Activated CD4-positive, alpha-beta memory T cell treated with anti-CD3 and anti-CD28 coated beads for 36 hours (primary cell): ENCODE measurements at regions not wholly inside any gene's neighbourhood (a gene's known extent, or its start where the extent isn't known, plus 50 kb on each side); places are given as distances from the start of the nearest gene placed in this dataset.

Experiments
- CTCF ChIA-PET: fragments of 350-600 bp; sonication (Branson Sonifier 250); formaldehyde crosslinking; loops from one replicate; lab custom pipeline; 2021; ENCODE audit warnings: antibody characterized with exemption, inconsistent platforms; lab: Charles Lee
- POLR2A ChIA-PET: fragments of 350-600 bp; sonication (Branson Sonifier 250); formaldehyde crosslinking; loops from one replicate; lab custom pipeline; 2021; ENCODE audit warnings: antibody characterized with exemption; lab: Charles Lee
- DNase-seq: peaks from one replicate; pipeline ENCODE4 v3.0.0-alpha.2; 2020
- H3K27ac Mint-ChIP-seq: one replicate; pipeline ENCODE4 v1.8.0; 2021; ENCODE audit warnings: mixed read lengths
- H3K27me3 Mint-ChIP-seq: one replicate; pipeline ENCODE4 v1.8.0; 2021; ENCODE audit warnings: mixed read lengths
- H3K36me3 Mint-ChIP-seq: one replicate; pipeline ENCODE4 v1.8.0; 2021; ENCODE audit warnings: mixed read lengths
- H3K4me1 Mint-ChIP-seq: one replicate; pipeline ENCODE4 v1.8.0; 2021; ENCODE audit warnings: low read depth, mixed read lengths
- H3K4me3 Mint-ChIP-seq: one replicate; pipeline ENCODE4 v1.8.0; 2021; ENCODE audit warnings: mild to moderate bottlenecking, mixed read lengths
- H3K9me3 Mint-ChIP-seq: one replicate; pipeline ENCODE4 v1.8.0; 2021; ENCODE audit warnings: mixed read lengths
- intact Hi-C: fragments of 100-400 bp; cut with micrococcal nuclease; formaldehyde crosslinking; loops from one replicate; pipeline ENCODE4 v1.15.1; 2023

DNA sequence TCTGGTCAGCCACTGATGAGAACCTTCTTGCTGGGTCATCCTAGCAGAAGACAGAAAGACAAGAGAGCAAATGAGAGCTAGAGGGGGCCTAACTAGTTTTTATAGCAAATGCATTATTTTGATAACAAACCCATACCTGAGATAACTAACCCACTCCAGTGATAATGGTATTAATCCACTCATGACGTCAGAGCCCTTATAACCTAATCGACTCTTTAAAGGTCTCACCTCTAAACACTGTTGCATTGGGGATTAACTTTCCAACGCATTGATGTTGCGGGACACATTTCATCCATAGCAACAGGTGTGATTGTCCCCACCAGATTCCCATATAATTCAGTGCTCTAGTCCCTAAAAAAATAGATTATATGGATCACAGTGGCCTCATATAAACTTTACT lies 312.1 kb downstream of the HTR1B start:
- DNase-seq: no peak
- Mint-ChIP-seq H3K27ac (no peak overlapping the region), H3K9me3 (peaks cover 2% of the 10 kb centered on the region), H3K4me3 (no peak overlapping the region), H3K36me3 (no peaks in the 10 kb centered on the region), H3K27me3 (no peaks in the 10 kb centered on the region), H3K4me1 (no peaks in the 10 kb centered on the region)
- CTCF ChIA-PET: no interaction called here
- POLR2A ChIA-PET: no interaction called here
- intact Hi-C loops: no loop called here

DNA sequence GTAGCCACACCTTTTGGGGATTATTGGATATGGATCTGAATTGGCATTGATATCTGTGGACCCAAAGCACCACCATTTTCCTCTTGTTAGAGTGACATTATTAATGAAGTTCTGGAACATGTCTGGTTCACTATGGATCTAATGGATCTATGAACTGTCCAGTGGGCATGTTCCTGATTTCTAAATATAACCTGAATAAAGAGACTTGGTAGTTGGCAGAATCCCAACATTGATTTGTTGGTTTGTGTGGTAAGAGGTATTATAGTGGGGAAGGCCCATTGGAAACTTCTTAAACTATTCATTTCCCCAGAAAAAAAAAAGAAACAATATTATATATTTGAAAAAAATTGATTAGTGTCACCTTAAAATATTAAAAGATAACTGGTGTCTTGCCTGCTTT lies 312.6 kb downstream of the HTR1B start:
- Mint-ChIP-seq H3K9me3 (peaks cover 2% of the 10 kb centered on the region), H3K4me1 (no peaks in the 10 kb centered on the region), H3K27me3 (no peaks in the 10 kb centered on the region), H3K27ac (no peak overlapping the region), H3K36me3 (no peaks in the 10 kb centered on the region), H3K4me3 (no peak overlapping the region)
- CTCF ChIA-PET: no interaction called here
- POLR2A ChIA-PET: no interaction called here
- DNase-seq: no peak
- intact Hi-C loops: no loop called here

DNA sequence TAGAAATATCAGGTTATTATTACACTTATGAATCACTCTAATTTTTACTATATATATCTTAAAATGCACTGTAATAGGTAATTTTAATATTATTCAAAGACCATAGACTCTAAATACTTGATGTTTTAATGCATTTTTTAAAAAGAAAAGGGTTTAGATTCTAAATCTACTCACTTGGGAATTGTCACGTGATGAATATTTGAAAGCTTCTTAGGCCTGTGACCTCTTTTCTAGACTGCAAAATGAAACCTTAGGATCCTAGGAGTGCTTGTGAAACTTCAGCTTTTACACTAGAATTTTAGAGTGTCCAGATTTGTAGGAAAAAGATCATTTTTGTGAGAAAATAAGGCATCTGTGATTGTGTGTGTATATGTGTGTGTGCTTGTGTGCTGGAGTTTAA lies 318.0 kb downstream of the HTR1B start:
- POLR2A ChIA-PET: no interaction called here
- no peak overlapping the region for H3K27ac Mint-ChIP-seq
- DNase-seq: no peak
- intact Hi-C loops: no loop called here
- H3K9me3 Mint-ChIP-seq: peaks cover 2% of the 10 kb centered on the region
- H3K36me3 Mint-ChIP-seq: no peaks in the 10 kb centered on the region
- no peaks in the 10 kb centered on the region for H3K4me1 Mint-ChIP-seq
- H3K27me3 Mint-ChIP-seq: no peaks in the 10 kb centered on the region
- CTCF ChIA-PET: no interaction called here
- no peak overlapping the region for H3K4me3 Mint-ChIP-seq

DNA sequence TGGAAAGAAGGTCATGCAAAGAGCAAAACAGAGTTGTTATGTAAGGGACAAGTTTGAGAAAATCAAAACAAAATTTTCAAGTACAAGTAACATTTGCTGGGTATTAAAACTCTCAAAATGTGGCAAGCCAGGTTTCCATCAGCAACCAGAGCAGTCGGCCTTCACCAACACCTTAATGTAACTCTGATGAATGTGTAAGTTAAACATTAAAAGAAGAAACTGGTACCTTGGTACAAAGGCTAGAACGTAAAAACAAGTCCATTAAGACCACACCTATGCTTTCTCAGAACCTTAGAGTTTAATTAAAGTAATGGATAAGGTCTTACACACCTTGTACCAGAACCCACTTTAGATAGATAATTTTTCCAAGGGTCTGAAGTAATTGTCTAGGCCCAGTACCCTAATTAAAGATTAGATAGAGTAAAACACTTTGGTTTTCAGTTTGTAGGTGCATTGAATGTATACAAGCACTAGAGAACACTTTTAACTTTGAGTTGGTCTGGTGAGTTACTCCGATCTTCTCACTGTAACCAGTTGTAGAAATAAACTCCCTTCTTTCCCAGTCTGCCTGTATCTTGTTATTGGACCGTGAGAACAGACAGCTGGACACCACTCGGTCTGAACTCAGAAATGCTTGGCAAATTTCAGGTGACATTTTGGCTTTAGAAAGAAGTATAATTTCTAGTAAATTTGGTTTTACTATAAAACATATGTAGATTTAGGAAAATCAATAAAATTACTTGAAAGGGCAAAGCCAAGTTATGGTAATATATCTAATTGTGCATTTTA lies 319.4 kb downstream of the HTR1B start:
- no peaks in the 10 kb centered on the region for H3K27me3 Mint-ChIP-seq
- no peak overlapping the region for H3K27ac Mint-ChIP-seq
- peaks cover 2% of the 10 kb centered on the region for H3K9me3 Mint-ChIP-seq
- ChIA-PET CTCF (no interaction called here), POLR2A (no interaction called here)
- no peaks in the 10 kb centered on the region for H3K36me3 Mint-ChIP-seq
- intact Hi-C loops: no loop called here
- no peak for DNase-seq
- no peak overlapping the region for H3K4me3 Mint-ChIP-seq
- H3K4me1 Mint-ChIP-seq: no peaks in the 10 kb centered on the region

DNA sequence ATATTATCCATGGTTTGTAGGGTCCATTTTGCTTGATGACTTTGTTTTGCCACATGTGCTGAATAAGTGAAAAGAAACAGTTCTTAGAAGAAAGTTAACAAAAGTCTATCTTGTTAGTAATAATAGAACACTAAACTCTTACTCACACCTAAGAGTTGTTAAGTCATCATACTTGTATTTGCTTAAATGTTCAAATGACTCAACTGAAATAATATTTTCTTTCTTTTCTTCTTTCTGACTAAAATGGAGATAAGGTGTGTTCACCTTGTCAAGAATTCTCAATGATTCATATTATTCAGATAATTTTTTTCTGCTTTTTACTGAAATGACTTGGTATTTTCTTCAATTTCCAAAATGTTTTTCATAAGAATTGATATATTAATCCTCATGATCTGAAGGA lies 327.2 kb downstream of the HTR1B start:
- Mint-ChIP-seq H3K36me3 (no peaks in the 10 kb centered on the region), H3K27ac (no peak overlapping the region), H3K4me3 (no peak overlapping the region), H3K4me1 (no peaks in the 10 kb centered on the region), H3K9me3 (peaks cover 3% of the 10 kb centered on the region), H3K27me3 (no peaks in the 10 kb centered on the region)
- no peak for DNase-seq
- POLR2A ChIA-PET: interaction anchor here (0.7 kb wide), 1 partner anchor 221 kb away, joined by 3 read pairs; no protein-coding TSS in a partner anchor
- intact Hi-C loops: no loop called here
- CTCF ChIA-PET: no interaction called here

DNA sequence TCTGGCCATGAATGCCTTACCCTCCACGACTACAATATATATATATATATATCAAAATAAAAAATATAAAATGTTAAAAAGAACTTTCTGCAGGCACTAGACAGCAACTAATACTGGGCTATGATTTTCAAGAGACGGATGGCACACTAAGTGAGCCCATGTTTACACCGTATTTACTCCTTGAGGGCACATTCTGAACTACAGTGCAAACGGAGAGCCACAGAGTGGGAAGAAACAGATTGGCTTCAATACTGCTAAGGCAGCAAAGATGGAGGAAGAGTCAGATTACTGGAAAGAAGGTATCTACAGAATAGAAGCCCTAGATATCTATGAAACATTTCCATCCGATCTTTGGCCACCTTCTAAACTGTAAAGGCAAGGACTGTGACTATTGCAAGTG lies 330.3 kb downstream of the HTR1B start:
- Mint-ChIP-seq H3K27me3 (no peaks in the 10 kb centered on the region), H3K9me3 (peaks cover 15% of the 10 kb centered on the region), H3K4me3 (no peak overlapping the region), H3K27ac (no peak overlapping the region), H3K4me1 (no peaks in the 10 kb centered on the region), H3K36me3 (no peaks in the 10 kb centered on the region)
- DNase-seq: no peak
- intact Hi-C loops: no loop called here
- CTCF ChIA-PET: no interaction called here
- POLR2A ChIA-PET: no interaction called here

DNA sequence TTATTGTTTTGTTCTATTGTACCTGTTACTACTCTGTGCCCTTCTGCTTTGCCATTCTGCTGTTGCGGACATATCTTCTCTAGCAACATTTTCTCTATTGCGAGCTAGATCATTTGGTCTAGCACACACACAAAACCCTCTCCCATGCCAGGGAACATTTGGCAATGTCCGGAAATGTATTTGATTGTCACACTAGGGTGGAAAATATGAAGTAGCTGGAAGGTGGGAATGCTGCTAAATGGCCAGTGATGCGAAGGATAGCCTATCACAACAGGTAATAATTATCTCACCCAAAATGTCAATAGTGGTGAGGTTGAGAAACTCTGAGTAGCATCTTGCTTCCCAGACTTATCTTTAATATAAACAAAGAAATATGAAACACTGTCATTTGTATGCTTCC lies 331.9 kb downstream of the HTR1B start:
- Mint-ChIP-seq H3K4me3 (no peak overlapping the region), H3K27ac (no peak overlapping the region), H3K36me3 (no peaks in the 10 kb centered on the region), H3K27me3 (no peaks in the 10 kb centered on the region), H3K9me3 (peaks cover 18% of the 10 kb centered on the region), H3K4me1 (no peaks in the 10 kb centered on the region)
- ChIA-PET POLR2A (no interaction called here), CTCF (no interaction called here)
- intact Hi-C loops: no loop called here
- DNase-seq: no peak

DNA sequence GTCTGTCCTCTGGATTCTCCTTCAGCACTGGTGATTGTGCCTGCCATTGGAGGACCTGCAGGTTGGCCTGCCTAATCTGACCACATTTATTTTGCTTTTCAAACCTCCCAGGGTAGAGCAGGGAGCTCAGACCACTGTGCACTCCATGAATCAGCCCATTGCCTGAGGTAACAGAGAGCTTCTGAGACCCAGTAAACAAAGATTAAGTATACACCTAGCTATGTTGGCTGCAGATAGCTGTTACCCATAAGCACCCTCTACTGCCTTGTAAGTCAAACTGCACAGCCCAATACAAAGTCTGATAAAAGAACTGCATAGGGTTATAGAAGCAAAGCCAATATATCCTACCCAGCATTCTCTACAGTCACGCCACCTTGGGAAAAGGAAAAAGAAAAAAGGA lies 338.7 kb downstream of the HTR1B start:
- H3K27me3 Mint-ChIP-seq: no peaks in the 10 kb centered on the region
- ChIA-PET CTCF (no interaction called here), POLR2A (no interaction called here)
- intact Hi-C loops: no loop called here
- no peak overlapping the region for H3K27ac Mint-ChIP-seq
- peaks cover 20% of the 10 kb centered on the region for H3K9me3 Mint-ChIP-seq
- no peak overlapping the region for H3K4me3 Mint-ChIP-seq
- no peak for DNase-seq
- no peaks in the 10 kb centered on the region for H3K36me3 Mint-ChIP-seq
- no peaks in the 10 kb centered on the region for H3K4me1 Mint-ChIP-seq

DNA sequence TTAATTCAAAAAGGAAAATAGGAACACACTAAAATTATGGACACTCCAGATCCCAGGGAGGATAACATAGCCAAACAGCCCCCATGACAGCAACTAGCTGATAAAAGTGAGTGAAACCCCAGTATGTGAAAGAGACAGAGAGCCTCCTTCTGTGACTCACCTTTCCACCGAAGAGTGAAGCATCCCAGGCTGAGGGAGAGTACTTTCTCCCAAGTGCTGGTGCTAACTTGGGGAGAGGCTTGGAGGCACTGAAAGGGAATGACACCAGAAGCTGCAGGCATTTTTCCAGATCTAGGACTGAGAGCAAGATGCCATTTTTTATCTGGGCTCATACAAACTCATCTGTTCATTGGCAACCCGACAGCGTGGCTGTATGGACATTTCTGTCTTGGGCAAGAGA lies 339.8 kb downstream of the HTR1B start:
- Mint-ChIP-seq H3K27me3 (no peaks in the 10 kb centered on the region), H3K9me3 (peaks cover 12% of the 10 kb centered on the region), H3K36me3 (no peaks in the 10 kb centered on the region), H3K27ac (no peak overlapping the region), H3K4me1 (no peaks in the 10 kb centered on the region), H3K4me3 (no peak overlapping the region)
- CTCF ChIA-PET: no interaction called here
- POLR2A ChIA-PET: no interaction called here
- intact Hi-C loops: no loop called here
- DNase-seq: no peak

DNA sequence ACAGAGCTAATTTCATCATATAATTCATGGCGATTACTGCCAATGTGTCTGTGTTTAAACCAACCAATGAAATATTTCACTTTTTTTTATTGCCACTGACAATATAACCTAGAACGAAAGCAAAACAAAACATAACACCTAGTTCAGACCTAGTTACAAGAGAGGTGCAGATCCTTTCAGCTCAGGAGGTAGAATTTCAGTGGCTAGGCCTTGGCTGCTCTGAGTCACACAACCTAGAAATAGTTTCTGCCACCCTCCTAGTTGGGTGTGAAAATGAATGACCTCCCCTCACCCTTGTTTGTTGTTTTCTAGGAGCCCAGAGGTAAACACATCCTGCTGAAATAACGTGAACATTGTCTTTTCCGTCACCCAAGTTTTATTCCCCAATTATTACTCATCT lies 356.3 kb downstream of the HTR1B start:
- POLR2A ChIA-PET: no interaction called here
- H3K27ac Mint-ChIP-seq: no peak overlapping the region
- H3K4me1 Mint-ChIP-seq: no peaks in the 10 kb centered on the region
- H3K36me3 Mint-ChIP-seq: no peaks in the 10 kb centered on the region
- DNase-seq: no peak
- H3K27me3 Mint-ChIP-seq: no peaks in the 10 kb centered on the region
- H3K4me3 Mint-ChIP-seq: no peak overlapping the region
- peaks cover 3% of the 10 kb centered on the region for H3K9me3 Mint-ChIP-seq
- intact Hi-C loops: no loop called here
- CTCF ChIA-PET: no interaction called here

DNA sequence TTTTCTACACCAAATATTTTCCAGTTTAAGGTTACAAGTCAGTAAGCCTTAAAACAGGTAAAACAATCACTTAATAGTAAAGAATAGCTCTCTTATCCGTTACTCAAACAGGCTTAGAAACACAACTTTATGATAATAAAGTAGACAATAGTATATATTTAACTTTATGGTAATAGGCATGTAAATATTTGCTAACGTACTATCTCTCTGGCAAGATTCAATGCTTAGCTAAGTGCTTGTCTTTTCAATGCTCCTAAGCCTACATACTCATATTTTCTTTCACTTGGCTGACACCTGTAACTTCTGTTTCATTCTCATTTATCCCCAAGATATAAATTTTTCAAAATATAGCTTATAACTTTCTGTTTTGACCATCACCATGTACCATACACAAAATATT lies 358.2 kb downstream of the HTR1B start:
- Mint-ChIP-seq H3K27me3 (no peaks in the 10 kb centered on the region), H3K27ac (no peak overlapping the region), H3K4me3 (no peak overlapping the region), H3K4me1 (no peaks in the 10 kb centered on the region), H3K36me3 (no peaks in the 10 kb centered on the region), H3K9me3 (peaks cover 3% of the 10 kb centered on the region)
- intact Hi-C loops: no loop called here
- no peak for DNase-seq
- CTCF ChIA-PET: no interaction called here
- POLR2A ChIA-PET: no interaction called here

DNA sequence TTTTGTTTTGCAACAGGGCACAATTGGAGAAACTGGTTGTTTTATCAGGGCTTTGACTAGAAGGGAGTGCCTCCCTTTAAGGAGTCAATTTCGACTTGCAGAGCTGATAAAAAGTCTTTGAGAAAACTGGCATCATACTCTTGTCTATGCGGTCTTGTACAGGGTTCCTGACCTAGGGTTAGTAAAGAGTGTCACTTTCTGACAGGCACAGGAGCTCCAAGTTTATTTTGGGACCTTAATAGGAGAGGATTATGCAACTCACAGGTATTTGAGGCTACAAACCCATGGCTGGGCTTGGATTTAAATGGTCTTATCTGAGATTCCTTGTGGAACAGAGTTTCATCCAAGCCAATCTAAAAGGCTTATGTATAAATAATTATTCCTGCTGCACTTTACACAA lies 365.4 kb downstream of the HTR1B start:
- no peaks in the 10 kb centered on the region for H3K27me3 Mint-ChIP-seq
- DNase-seq: no peak
- intact Hi-C loops: no loop called here
- no peaks in the 10 kb centered on the region for H3K9me3 Mint-ChIP-seq
- H3K4me1 Mint-ChIP-seq: no peaks in the 10 kb centered on the region
- no peak overlapping the region for H3K27ac Mint-ChIP-seq
- H3K4me3 Mint-ChIP-seq: no peak overlapping the region
- ChIA-PET POLR2A (no interaction called here), CTCF (no interaction called here)
- no peaks in the 10 kb centered on the region for H3K36me3 Mint-ChIP-seq

DNA sequence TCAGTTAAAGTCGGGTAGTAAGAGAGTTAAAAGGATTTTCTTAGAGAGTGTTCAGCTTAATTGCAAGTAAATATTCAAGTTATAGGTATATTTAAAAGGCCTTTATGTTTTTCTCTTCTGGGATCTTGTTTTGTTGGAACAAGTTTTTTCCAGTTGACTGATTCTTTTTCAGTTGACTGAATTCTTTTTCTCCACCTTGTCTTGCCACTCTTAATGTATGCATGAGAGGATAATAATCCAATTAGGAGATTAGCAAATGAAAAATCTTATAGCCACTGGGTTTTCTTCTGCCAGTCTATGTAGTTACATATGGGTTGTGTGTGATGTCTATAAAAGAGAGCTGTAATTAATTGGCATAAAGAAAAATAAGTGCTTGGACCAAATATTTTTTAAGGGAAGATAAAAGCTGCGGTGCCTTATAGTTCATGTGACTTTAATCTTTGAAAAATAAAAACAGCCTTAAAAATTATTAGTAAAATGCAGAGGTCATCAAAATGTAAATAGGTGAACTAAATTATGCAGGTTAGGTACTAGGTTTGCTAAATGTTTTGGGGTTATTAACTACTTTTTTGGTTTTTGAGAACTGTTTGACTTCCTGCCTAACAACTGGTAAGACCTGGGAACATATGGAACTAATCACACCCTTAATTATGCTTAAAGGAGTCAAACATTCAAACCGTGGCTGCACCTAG lies 367.2 kb downstream of the HTR1B start:
- Mint-ChIP-seq H3K9me3 (no peaks in the 10 kb centered on the region), H3K36me3 (no peaks in the 10 kb centered on the region), H3K27ac (no peak overlapping the region), H3K4me1 (no peaks in the 10 kb centered on the region), H3K27me3 (no peaks in the 10 kb centered on the region), H3K4me3 (no peak overlapping the region)
- POLR2A ChIA-PET: no interaction called here
- DNase-seq: no peak
- CTCF ChIA-PET: no interaction called here
- intact Hi-C loops: no loop called here
